ENCODE measurements at regions not wholly inside any gene's neighbourhood (a gene's known extent, or its start where the extent isn't known, plus 50 kb on each side); places are given as distances from the start of the nearest gene placed in this dataset.

GRCh38 chr1:61523893-61524605 lies 200.9 kb downstream of the TM2D1 start:
- Mint-ChIP-seq H3K4me1 (no peaks in the 10 kb centered on the region), H3K4me3 (no peak overlapping the region), H3K9me3 (no peaks in the 10 kb centered on the region), H3K27me3 (ENCODE audit: insufficient read depth) (no peaks in the 10 kb centered on the region), H3K36me3 (ENCODE audit: low read depth) (no peaks in the 10 kb centered on the region), H3K27ac (no peak overlapping the region)
- Histone ChIP-seq H3K4me3 (ENCODE audit: low read length) (no peak overlapping the region), H3K9me3 (ENCODE audit: control insufficient read depth, low read length) (no peaks in the 10 kb centered on the region), H3K27me3 (ENCODE audit: control insufficient read depth, insufficient read depth, low read length, poor library complexity, severe bottlenecking) (no peaks in the 10 kb centered on the region), H3K27ac (ENCODE audit: low read depth, low read length) (no peak overlapping the region), H3K4me1 (ENCODE audit: control insufficient read depth, insufficient read depth, low read length) (no peaks in the 10 kb centered on the region), H3K9ac (ENCODE audit: extremely low read depth, low read length, poor library complexity, severe bottlenecking) (no peak overlapping the region), H3K36me3 (ENCODE audit: control insufficient read depth, insufficient read depth, low read length) (no peaks in the 10 kb centered on the region)
- WGBS, 2 experiments (ENCODE audit: insufficient coverage in 1 of 2, insufficient read length in 1 of 2) = 96% methylated on average over 1 of the region's 1 CpG; no CpG with 5 or more reads in 1 of the 2 experiments
- no peak for TF ChIP-seq CTCF (conservative IDR thresholded peaks at IDR 0.05)
- no peak for DNase-seq

GRCh38 chr1:61523229-61523628 lies 201.7 kb downstream of the TM2D1 start:
- Histone ChIP-seq H3K4me1 (ENCODE audit: control insufficient read depth, insufficient read depth, low read length) (no peaks in the 10 kb centered on the region), H3K27ac (ENCODE audit: low read depth, low read length) (no peak overlapping the region), H3K9ac (ENCODE audit: extremely low read depth, low read length, poor library complexity, severe bottlenecking) (no peak overlapping the region), H3K27me3 (ENCODE audit: control insufficient read depth, insufficient read depth, low read length, poor library complexity, severe bottlenecking) (no peaks in the 10 kb centered on the region), H3K9me3 (ENCODE audit: control insufficient read depth, low read length) (no peaks in the 10 kb centered on the region), H3K4me3 (ENCODE audit: low read length) (no peak overlapping the region), H3K36me3 (ENCODE audit: control insufficient read depth, insufficient read depth, low read length) (no peaks in the 10 kb centered on the region)
- no peak for DNase-seq
- Mint-ChIP-seq H3K36me3 (ENCODE audit: low read depth) (no peaks in the 10 kb centered on the region), H3K4me3 (no peak overlapping the region), H3K9me3 (no peaks in the 10 kb centered on the region), H3K27ac (no peak overlapping the region), H3K4me1 (no peaks in the 10 kb centered on the region), H3K27me3 (ENCODE audit: insufficient read depth) (no peaks in the 10 kb centered on the region)
- 95 to 100% methylated on average over 1 of the region's 1 CpG for WGBS, 2 experiments (ENCODE audit: insufficient coverage in 1 of 2, insufficient read length in 1 of 2)
- no peak for TF ChIP-seq CTCF (conservative IDR thresholded peaks at IDR 0.05)

- H3K36me3 ChIP-seq (ENCODE audit: control insufficient read depth, insufficient read depth, low read length) = no peaks in the 10 kb centered on the region
- H3K9ac ChIP-seq (ENCODE audit: extremely low read depth, low read length, poor library complexity, severe bottlenecking) = no peak overlapping the region
- TF ChIP-seq CTCF (conservative IDR thresholded peaks at IDR 0.05) = no peak
- Mint-ChIP-seq H3K36me3 (ENCODE audit: low read depth) (no peaks in the 10 kb centered on the region), H3K27ac (no peak overlapping the region), H3K4me1 (no peaks in the 10 kb centered on the region), H3K9me3 (no peaks in the 10 kb centered on the region), H3K4me3 (no peak overlapping the region), H3K27me3 (ENCODE audit: insufficient read depth) (no peaks in the 10 kb centered on the region)
- no peak for DNase-seq
- no peak overlapping the region for H3K4me3 ChIP-seq (ENCODE audit: low read length)
- no peaks in the 10 kb centered on the region for H3K9me3 ChIP-seq (ENCODE audit: control insufficient read depth, low read length)
- H3K27ac ChIP-seq (ENCODE audit: low read depth, low read length) = no peak overlapping the region
- H3K27me3 ChIP-seq (ENCODE audit: control insufficient read depth, insufficient read depth, low read length, poor library complexity, severe bottlenecking) = no peaks in the 10 kb centered on the region
- no peaks in the 10 kb centered on the region for H3K4me1 ChIP-seq (ENCODE audit: control insufficient read depth, insufficient read depth, low read length)
Measured at GRCh38 chr1:61520401-61520800, 204.5 kb downstream of the TM2D1 start.

Measured in endodermal cell (in vitro differentiated cells).